ENCODE measurements at regions not wholly inside any gene's neighbourhood (a gene's known extent, or its start where the extent isn't known, plus 50 kb on each side); places are given as distances from the start of the nearest gene placed in this dataset.

DNA sequence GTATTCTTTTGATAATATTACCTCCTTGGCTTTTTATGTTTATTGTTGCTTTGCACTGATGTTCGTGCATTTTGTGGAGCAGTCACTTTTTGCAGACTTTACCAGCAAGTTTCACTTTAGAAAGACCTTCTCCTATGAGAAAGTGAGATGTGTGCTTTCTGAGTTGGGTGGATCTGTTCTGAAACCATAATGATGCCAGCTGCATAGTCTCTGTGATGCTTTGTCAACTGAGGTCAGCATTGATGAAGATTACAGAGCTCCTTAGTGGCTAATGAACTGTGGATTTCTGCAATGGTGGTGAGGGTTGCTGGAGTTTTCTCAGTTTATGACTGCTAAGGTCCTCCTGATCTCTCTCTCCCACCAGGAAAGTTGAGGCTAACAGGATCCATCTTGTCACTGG lies 309.9 kb upstream of the SLITRK6 start:
- no TSS peak for BruUV-seq (replicated peaks)
- CTCF ChIA-PET = no interaction called here
- no peaks in the 10 kb centered on the region for H3K9me3 ChIP-seq (ENCODE audit: insufficient read depth, low read depth)
- H3F3A ChIP-seq (ENCODE audit: insufficient read depth, low read depth) = no peaks in the 10 kb centered on the region
- no peak overlapping the region for H3K27ac ChIP-seq
- no peaks in the 10 kb centered on the region for H3K27me3 ChIP-seq (ENCODE audit: insufficient read depth, low read depth)
- no peak overlapping the region for H3K4me3 ChIP-seq
- H3K9me2 ChIP-seq (ENCODE audit: insufficient read depth) = no peaks in the 10 kb centered on the region
- POLR2A ChIA-PET (ENCODE audit: unreplicated experiment) = no interaction called here
- H3K36me3 ChIP-seq (ENCODE audit: low read depth) = no peaks in the 10 kb centered on the region
- TF ChIP-seq, protein P1, sequence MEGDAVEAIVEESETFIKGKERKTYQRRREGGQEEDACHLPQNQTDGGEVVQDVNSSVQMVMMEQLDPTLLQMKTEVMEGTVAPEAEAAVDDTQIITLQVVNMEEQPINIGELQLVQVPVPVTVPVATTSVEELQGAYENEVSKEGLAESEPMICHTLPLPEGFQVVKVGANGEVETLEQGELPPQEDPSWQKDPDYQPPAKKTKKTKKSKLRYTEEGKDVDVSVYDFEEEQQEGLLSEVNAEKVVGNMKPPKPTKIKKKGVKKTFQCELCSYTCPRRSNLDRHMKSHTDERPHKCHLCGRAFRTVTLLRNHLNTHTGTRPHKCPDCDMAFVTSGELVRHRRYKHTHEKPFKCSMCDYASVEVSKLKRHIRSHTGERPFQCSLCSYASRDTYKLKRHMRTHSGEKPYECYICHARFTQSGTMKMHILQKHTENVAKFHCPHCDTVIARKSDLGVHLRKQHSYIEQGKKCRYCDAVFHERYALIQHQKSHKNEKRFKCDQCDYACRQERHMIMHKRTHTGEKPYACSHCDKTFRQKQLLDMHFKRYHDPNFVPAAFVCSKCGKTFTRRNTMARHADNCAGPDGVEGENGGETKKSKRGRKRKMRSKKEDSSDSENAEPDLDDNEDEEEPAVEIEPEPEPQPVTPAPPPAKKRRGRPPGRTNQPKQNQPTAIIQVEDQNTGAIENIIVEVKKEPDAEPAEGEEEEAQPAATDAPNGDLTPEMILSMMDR (conservative IDR thresholded peaks at IDR 0.05) = no peak
- TF ChIP-seq EZH2 (IDR thresholded peaks at IDR 0.05; ENCODE audit: low read depth) = no peak
- no peaks in the 10 kb centered on the region for H4K20me1 ChIP-seq (ENCODE audit: insufficient read depth)
- H2AFZ ChIP-seq = no peak overlapping the region
- H3K79me2 ChIP-seq (ENCODE audit: low read depth) = no peaks in the 10 kb centered on the region
- intact Hi-C loops (cut with micrococcal nuclease; ENCODE audit: unreplicated experiment) = no loop called here
- no peaks in the 10 kb centered on the region for H3K4me1 ChIP-seq (replicated peaks; ENCODE audit: insufficient read depth)
- DNase-seq = no peak
- H3K4me2 ChIP-seq = no peak overlapping the region

DNA sequence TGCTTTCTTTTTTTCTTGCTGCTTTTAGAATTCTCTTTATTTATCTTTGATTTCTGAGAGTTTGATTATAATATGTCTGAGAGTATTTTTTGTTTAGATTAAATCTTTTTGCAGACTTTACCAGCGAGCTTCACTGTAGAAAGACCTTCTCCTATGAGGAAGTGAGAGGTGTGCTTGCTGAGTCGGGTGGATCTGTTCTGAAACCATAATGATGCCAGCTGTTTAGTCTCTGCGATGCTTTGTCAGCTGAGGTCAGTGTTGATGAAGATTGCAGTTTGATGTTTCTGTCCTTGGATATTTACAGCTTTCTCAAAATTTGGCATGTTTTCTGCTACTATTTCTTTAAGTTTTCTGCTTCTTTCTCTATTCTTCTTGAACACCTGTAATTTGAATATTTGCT lies 309.1 kb upstream of the SLITRK6 start:
- H3K27me3 ChIP-seq (ENCODE audit: insufficient read depth, low read depth) = no peaks in the 10 kb centered on the region
- CTCF ChIA-PET = no interaction called here
- no peaks in the 10 kb centered on the region for H3K4me1 ChIP-seq (replicated peaks; ENCODE audit: insufficient read depth)
- H3K79me2 ChIP-seq (ENCODE audit: low read depth) = no peaks in the 10 kb centered on the region
- POLR2A ChIA-PET (ENCODE audit: unreplicated experiment) = no interaction called here
- no peaks in the 10 kb centered on the region for H3K9me3 ChIP-seq (ENCODE audit: insufficient read depth, low read depth)
- no peak for DNase-seq
- H4K20me1 ChIP-seq (ENCODE audit: insufficient read depth) = no peaks in the 10 kb centered on the region
- H3K9me2 ChIP-seq (ENCODE audit: insufficient read depth) = no peaks in the 10 kb centered on the region
- H3K27ac ChIP-seq = no peak overlapping the region
- no peaks in the 10 kb centered on the region for H3K36me3 ChIP-seq (ENCODE audit: low read depth)
- H2AFZ ChIP-seq = no peak overlapping the region
- BruUV-seq (replicated peaks) = no TSS peak
- H3K4me2 ChIP-seq = no peak overlapping the region
- H3F3A ChIP-seq (ENCODE audit: insufficient read depth, low read depth) = no peaks in the 10 kb centered on the region
- intact Hi-C loops (cut with micrococcal nuclease; ENCODE audit: unreplicated experiment) = no loop called here
- H3K4me3 ChIP-seq = no peak overlapping the region
- TF ChIP-seq EZH2 (IDR thresholded peaks at IDR 0.05; ENCODE audit: low read depth) = no peak
- TF ChIP-seq, protein P1 (conservative IDR thresholded peaks at IDR 0.05) = no peak

DNA sequence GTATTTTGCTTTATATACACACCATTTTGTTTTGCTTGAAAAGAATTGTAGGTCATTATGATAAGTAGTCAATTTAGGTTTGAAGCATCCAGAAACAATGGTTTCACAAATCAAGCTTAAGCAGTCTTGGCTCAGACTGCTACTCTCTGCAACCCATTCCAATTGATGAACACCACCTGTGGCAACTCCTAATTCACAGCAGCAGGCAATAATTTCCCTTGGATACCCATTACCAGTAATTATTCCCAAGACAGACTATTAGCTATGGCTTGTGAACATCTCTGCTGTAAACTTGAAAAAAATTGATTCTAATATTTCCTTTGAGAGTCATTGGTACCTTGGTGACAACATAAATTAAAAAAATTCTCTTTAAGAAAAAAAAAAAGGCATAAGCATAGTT lies 299.3 kb upstream of the SLITRK6 start:
- Histone ChIP-seq H3K27ac (no peak overlapping the region), H3K4me3 (no peak overlapping the region), H3K27me3 (ENCODE audit: insufficient read depth, low read depth) (no peaks in the 10 kb centered on the region), H3K79me2 (ENCODE audit: low read depth) (no peaks in the 10 kb centered on the region), H3K4me1 (replicated peaks; ENCODE audit: insufficient read depth) (no peaks in the 10 kb centered on the region), H3F3A (ENCODE audit: insufficient read depth, low read depth) (no peaks in the 10 kb centered on the region), H3K9me3 (ENCODE audit: insufficient read depth, low read depth) (no peaks in the 10 kb centered on the region), H2AFZ (no peak overlapping the region), H4K20me1 (ENCODE audit: insufficient read depth) (no peaks in the 10 kb centered on the region), H3K36me3 (ENCODE audit: low read depth) (no peaks in the 10 kb centered on the region), H3K9me2 (ENCODE audit: insufficient read depth) (no peaks in the 10 kb centered on the region), H3K4me2 (no peak overlapping the region)
- CTCF ChIA-PET = no interaction called here
- POLR2A ChIA-PET (ENCODE audit: unreplicated experiment) = no interaction called here
- no peak for DNase-seq
- TF ChIP-seq EZH2 (IDR thresholded peaks at IDR 0.05; ENCODE audit: low read depth) = no peak
- TF ChIP-seq, protein P1 (conservative IDR thresholded peaks at IDR 0.05) = no peak
- intact Hi-C loops (cut with micrococcal nuclease; ENCODE audit: unreplicated experiment) = no loop called here
- no TSS peak for BruUV-seq (replicated peaks)

Data from PC-9 (cell line).